Nephron (organoid): ENCODE measurements at regions not wholly inside any gene's neighbourhood (a gene's known extent, or its start where the extent isn't known, plus 50 kb on each side); places are given as distances from the start of the nearest gene placed in this dataset.

Experiments
- H3K27ac Mint-ChIP-seq, 3 experiments: 2 replicates each; pipeline ENCODE4 v1.8.0; 2020; ENCODE audit warnings: mixed read lengths in 3 of 3, mild to moderate bottlenecking in 2 of 3, moderate library complexity in 1 of 3
- H3K27me3 Mint-ChIP-seq: 2 replicates; pipeline ENCODE4 v1.8.0; 2021; ENCODE audit warnings: low read depth, mild to moderate bottlenecking, moderate library complexity, mixed read lengths
- H3K36me3 Mint-ChIP-seq: 2 replicates; pipeline ENCODE4 v1.8.0; 2020; ENCODE audit warnings: low read depth, mixed read lengths
- H3K4me1 Mint-ChIP-seq: 2 replicates; pipeline ENCODE4 v1.8.0; 2020; ENCODE audit warnings: mixed read lengths
- H3K4me3 Mint-ChIP-seq, 3 experiments: 2 replicates each; pipeline ENCODE4 v1.8.0; 2020; ENCODE audit warnings: mild to moderate bottlenecking in 3 of 3, mixed read lengths in 3 of 3, moderate library complexity in 2 of 3
- H3K9me3 Mint-ChIP-seq: 2 replicates; pipeline ENCODE4 v1.8.0; 2020; ENCODE audit warnings: mixed read lengths
- TF ChIP-seq, protein P1 (sequence below), 3 experiments: fragments of 200-600 bp; sonication (generic); IDR thresholded peaks; one replicate each; pipeline ENCODE4 v1.5.0; 2021; ENCODE audit warnings: antibody characterized with exemption in 3 of 3; ENCODE audit not compliant: unreplicated experiment in 3 of 3

- H3K9me3 Mint-ChIP-seq: peaks cover 3% of the 10 kb centered on the region
- peaks cover 5% of the 10 kb centered on the region for H3K4me1 Mint-ChIP-seq
- TF ChIP-seq, protein P1, sequence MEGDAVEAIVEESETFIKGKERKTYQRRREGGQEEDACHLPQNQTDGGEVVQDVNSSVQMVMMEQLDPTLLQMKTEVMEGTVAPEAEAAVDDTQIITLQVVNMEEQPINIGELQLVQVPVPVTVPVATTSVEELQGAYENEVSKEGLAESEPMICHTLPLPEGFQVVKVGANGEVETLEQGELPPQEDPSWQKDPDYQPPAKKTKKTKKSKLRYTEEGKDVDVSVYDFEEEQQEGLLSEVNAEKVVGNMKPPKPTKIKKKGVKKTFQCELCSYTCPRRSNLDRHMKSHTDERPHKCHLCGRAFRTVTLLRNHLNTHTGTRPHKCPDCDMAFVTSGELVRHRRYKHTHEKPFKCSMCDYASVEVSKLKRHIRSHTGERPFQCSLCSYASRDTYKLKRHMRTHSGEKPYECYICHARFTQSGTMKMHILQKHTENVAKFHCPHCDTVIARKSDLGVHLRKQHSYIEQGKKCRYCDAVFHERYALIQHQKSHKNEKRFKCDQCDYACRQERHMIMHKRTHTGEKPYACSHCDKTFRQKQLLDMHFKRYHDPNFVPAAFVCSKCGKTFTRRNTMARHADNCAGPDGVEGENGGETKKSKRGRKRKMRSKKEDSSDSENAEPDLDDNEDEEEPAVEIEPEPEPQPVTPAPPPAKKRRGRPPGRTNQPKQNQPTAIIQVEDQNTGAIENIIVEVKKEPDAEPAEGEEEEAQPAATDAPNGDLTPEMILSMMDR (IDR thresholded peaks at IDR 0.05; ENCODE audit: unreplicated experiment in 3 of 3): no peak
- no peak overlapping the region for H3K27ac Mint-ChIP-seq
- no peak overlapping the region for H3K4me3 Mint-ChIP-seq
- no peaks in the 10 kb centered on the region for H3K36me3 Mint-ChIP-seq
- H3K27me3 Mint-ChIP-seq: peaks cover 28% of the 10 kb centered on the region
Observed at GRCh38 chr7:156032973-156033372, 220.7 kb upstream of the SHH start.

GRCh38 chr7:156031679-156032478, 219.6 kb upstream of the SHH start:
- H3K27me3 Mint-ChIP-seq: peaks cover 20% of the 10 kb centered on the region
- H3K27ac Mint-ChIP-seq: no peak overlapping the region
- no peaks in the 10 kb centered on the region for H3K36me3 Mint-ChIP-seq
- peaks cover 5% of the 10 kb centered on the region for H3K4me1 Mint-ChIP-seq
- H3K9me3 Mint-ChIP-seq: peaks cover 3% of the 10 kb centered on the region
- H3K4me3 Mint-ChIP-seq: no peak overlapping the region
- TF ChIP-seq, protein P1 (IDR thresholded peaks at IDR 0.05; ENCODE audit: unreplicated experiment in 3 of 3): no peak

GRCh38 chr7:156029460-156030007, 217.3 kb upstream of the SHH start:
- Mint-ChIP-seq H3K27me3 (peaks cover 27% of the 10 kb centered on the region), H3K4me1 (peaks cover 5% of the 10 kb centered on the region), H3K9me3 (peaks cover 3% of the 10 kb centered on the region), H3K27ac (no peak overlapping the region), H3K4me3 (no peak overlapping the region), H3K36me3 (no peaks in the 10 kb centered on the region)
- TF ChIP-seq, protein P1 (IDR thresholded peaks at IDR 0.05; ENCODE audit: unreplicated experiment in 3 of 3): no peak

DNA sequence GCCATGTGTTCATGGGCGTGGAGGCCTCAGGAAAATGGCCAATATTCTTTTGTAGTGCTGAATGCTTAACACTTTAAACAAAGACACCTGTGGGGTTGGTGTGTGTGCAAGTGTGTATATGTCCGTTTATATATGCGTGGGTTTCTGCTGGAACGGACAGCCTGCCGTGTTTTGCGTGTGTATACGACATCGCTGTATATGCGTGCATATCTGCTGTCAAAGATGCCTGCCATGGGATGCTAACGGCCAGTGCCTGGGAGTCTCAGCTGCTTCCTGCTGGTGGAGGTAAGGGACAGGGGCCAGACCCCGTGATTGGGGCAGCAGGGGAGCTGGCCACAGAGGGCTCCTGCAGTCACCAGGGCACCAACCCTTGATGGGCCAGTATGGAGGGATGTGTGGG, 216.3 kb upstream of the SHH start:
- H3K9me3 Mint-ChIP-seq: peaks cover 3% of the 10 kb centered on the region
- peaks cover 27% of the 10 kb centered on the region for H3K27me3 Mint-ChIP-seq
- no peak overlapping the region for H3K4me3 Mint-ChIP-seq
- no peak overlapping the region for H3K27ac Mint-ChIP-seq
- TF ChIP-seq, protein P1 (IDR thresholded peaks at IDR 0.05; ENCODE audit: unreplicated experiment in 3 of 3): no peak
- H3K4me1 Mint-ChIP-seq: peaks cover 5% of the 10 kb centered on the region
- H3K36me3 Mint-ChIP-seq: no peaks in the 10 kb centered on the region

DNA sequence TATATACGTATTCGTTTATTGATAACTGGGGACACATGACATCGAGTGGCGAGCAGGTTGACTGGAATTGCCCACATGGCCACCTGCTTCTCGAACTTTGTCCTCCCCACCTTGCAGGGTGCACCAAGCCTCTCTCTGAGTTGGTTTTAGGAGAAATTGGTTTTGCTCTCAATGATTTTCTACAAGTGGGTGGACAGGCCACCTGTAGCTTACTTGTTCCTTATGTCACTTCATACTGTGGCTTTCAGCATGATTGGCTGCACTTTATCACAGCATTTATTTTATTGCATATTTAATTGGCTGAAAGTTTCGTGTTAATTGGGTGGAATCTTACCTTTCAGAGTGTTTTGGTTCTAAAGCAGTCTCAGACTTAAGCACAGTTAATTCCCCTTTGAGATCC, 215.6 kb upstream of the SHH start:
- TF ChIP-seq, protein P1 (IDR thresholded peaks at IDR 0.05; ENCODE audit: unreplicated experiment in 3 of 3): no peak
- Mint-ChIP-seq H3K36me3 (no peaks in the 10 kb centered on the region), H3K27ac (no peak overlapping the region), H3K4me1 (peaks cover 5% of the 10 kb centered on the region), H3K4me3 (no peak overlapping the region), H3K9me3 (peaks cover 3% of the 10 kb centered on the region), H3K27me3 (peaks cover 27% of the 10 kb centered on the region)

GRCh38 chr7:156026603-156027002, 214.3 kb upstream of the SHH start:
- H3K27ac Mint-ChIP-seq: no peak overlapping the region
- H3K4me1 Mint-ChIP-seq: peaks cover 5% of the 10 kb centered on the region
- H3K27me3 Mint-ChIP-seq: peaks cover 22% of the 10 kb centered on the region
- H3K9me3 Mint-ChIP-seq: no peaks in the 10 kb centered on the region
- H3K4me3 Mint-ChIP-seq: no peak overlapping the region
- no peaks in the 10 kb centered on the region for H3K36me3 Mint-ChIP-seq
- TF ChIP-seq, protein P1 (IDR thresholded peaks at IDR 0.05; ENCODE audit: unreplicated experiment in 3 of 3): no peak
